K562 (cell line): ENCODE measurements at regions not wholly inside any gene's neighbourhood (a gene's known extent, or its start where the extent isn't known, plus 50 kb on each side); places are given as distances from the start of the nearest gene placed in this dataset.

ENCODE experiments used
- ATAC-seq: fragments of 200-7000 bp; cut with Tn5 transposase; 3 replicates; pipeline ENCODE4 v1.9.1; 2020; ENCODE audit warnings: moderate library complexity
- BruUV-seq: library from RNA; stranded (reverse); fragments of 400-500 nt; replicated peaks from 2 replicates; lab custom pipeline; 2021; lab: Mats Ljungman, UMichigan
- CTCF ChIA-PET: fragments of 300-600 bp; formaldehyde crosslinking; extraction: SDS; loops from one replicate; lab custom pipeline; 2021; ENCODE audit warnings: low intra/inter-chr PET ratio; lab: Yijun Ruan, JAX
- POLR2A ChIA-PET: fragments of 300-600, 350-650 bp; sonication (Branson Sonifier 250); formaldehyde crosslinking; extraction: SDS; loops from one replicate; lab custom pipeline; 2021; ENCODE audit warnings: antibody characterized with exemption, inconsistent platforms; lab: Yijun Ruan, JAX
- DNase-seq, 4 experiments: peaks; one replicate each; pipeline versions ENCODE4 v3.0.0 to v3.0.0-alpha.2; 2011 to 2018; ENCODE audit warnings: low spot score in 3 of 4, mixed read lengths in 3 of 4; ENCODE audit errors: extremely low read depth in 1 of 4
- FAIRE-seq: peaks from 2 replicates; lab custom pipeline; 2011; peaks lifted over from hg19 to GRCh38; lab: Jason Lieb, UNC
- H2AFZ ChIP-seq: 2 replicates; pipeline ENCODE4 v1.6.0; 2011; ENCODE audit warnings: low read depth, low read length, control low read depth, inconsistent platforms
- H3K27ac ChIP-seq: fragments of 200-600 bp; 3 replicates; pipeline ENCODE4 v1.8.0; 2011; ENCODE audit warnings: low read depth, mild to moderate bottlenecking, control low read depth, inconsistent platforms, low read length, moderate library complexity, mixed read lengths; ENCODE audit errors: extremely low read depth
- H3K27me3 ChIP-seq, 2 experiments: fragments of 300-600 bp in 1 of 2; 2 replicates in 1 of 2; 3 replicates in 1 of 2; pipeline versions ENCODE4 v1.6.0 to v1.8.0; 2011; ENCODE audit warnings: inconsistent platforms in 2 of 2, low read length in 2 of 2, mild to moderate bottlenecking in 1 of 2, mixed read lengths in 1 of 2, moderate library complexity in 1 of 2; ENCODE audit not compliant: control insufficient read depth in 2 of 2, insufficient read depth in 2 of 2
- H3K36me3 ChIP-seq: fragments of 300-600 bp; 3 replicates; pipeline ENCODE4 v1.8.0; 2011; ENCODE audit warnings: mild to moderate bottlenecking, low read length, inconsistent platforms; ENCODE audit not compliant: control insufficient read depth, insufficient read depth
- H3K4me1 ChIP-seq, 2 experiments: fragments of 200-600 bp in 1 of 2; replicated peaks in 1 of 2; 2 replicates in 1 of 2; 3 replicates in 1 of 2; pipeline versions ENCODE4 v1.5.1 to v1.8.0; 2011; ENCODE audit warnings: inconsistent platforms in 2 of 2, low read length in 2 of 2, mild to moderate bottlenecking in 1 of 2, mixed read lengths in 1 of 2, moderate library complexity in 1 of 2; ENCODE audit not compliant: control insufficient read depth in 2 of 2, insufficient read depth in 2 of 2
- H3K4me2 ChIP-seq: 2 replicates; pipeline ENCODE4 v1.6.1; 2011; ENCODE audit warnings: low read length, control low read depth, inconsistent platforms, mixed read lengths; ENCODE audit not compliant: insufficient read depth
- H3K4me3 ChIP-seq: fragments of 200-600 bp; sonication (generic), shearing (Covaris generic); 2 replicates; pipeline ENCODE4 v1.5.1; 2016; ENCODE audit warnings: control low read depth, inconsistent platforms
- H3K79me2 ChIP-seq: fragments of 200-600 bp; 3 replicates; pipeline ENCODE4 v1.8.0; 2011; ENCODE audit warnings: low read length, inconsistent platforms; ENCODE audit not compliant: control insufficient read depth, insufficient read depth
- H3K9ac ChIP-seq, 2 experiments: 2 replicates each; pipeline versions ENCODE4 v1.6.0 to v1.6.1; 2011; ENCODE audit warnings: low read depth in 2 of 2, low read length in 2 of 2, control low read depth in 1 of 2, inconsistent platforms in 1 of 2, mild to moderate bottlenecking in 1 of 2, mixed read lengths in 1 of 2; ENCODE audit not compliant: insufficient read depth in 1 of 2
- H3K9me1 ChIP-seq: one replicate; pipeline ENCODE4 v1.6.0; 2011; ENCODE audit warnings: inconsistent platforms, mild to moderate bottlenecking, low read length, moderate library complexity; ENCODE audit not compliant: control insufficient read depth, insufficient read depth
- H3K9me3 ChIP-seq: replicated peaks from 2 replicates; pipeline ENCODE4 v1.5.1; 2011; ENCODE audit warnings: low read depth, low read length, inconsistent platforms; ENCODE audit not compliant: control insufficient read depth, insufficient read depth
- H4K20me1 ChIP-seq: replicated peaks from 2 replicates; pipeline ENCODE4 v1.6.1; 2011; ENCODE audit warnings: low read length, inconsistent platforms, mixed read lengths; ENCODE audit not compliant: control insufficient read depth, insufficient read depth
- ATF4 ChIP-seq: fragments of 450-650 bp; formaldehyde crosslinking; IDR thresholded peaks from 2 replicates; pipeline ENCODE4 v1.4.0; 2022; ENCODE audit warnings: mild to moderate bottlenecking, moderate library complexity
- BDP1 ChIP-seq: IDR thresholded peaks from 3 replicates; pipeline ENCODE4 v1.6.1; 2011; ENCODE audit not compliant: insufficient read length, insufficient read depth
- CBX5 ChIP-seq: IDR thresholded peaks from 2 replicates; pipeline ENCODE4 v1.6.1; 2014; ENCODE audit warnings: low read depth, borderline replicate concordance
- ETS2 ChIP-seq: IDR thresholded peaks from 2 replicates; pipeline ENCODE4 v1.6.1; 2016; ENCODE audit warnings: borderline replicate concordance, missing genetic modification characterization, mild to moderate bottlenecking, moderate library complexity, missing compliant biosample characterization; ENCODE audit not compliant: poor library complexity, severe bottlenecking
- FOXP4 ChIP-seq: sonication (generic); formaldehyde crosslinking; IDR thresholded peaks from 2 replicates; pipeline ENCODE4 v1.8.0; 2022; ENCODE audit warnings: mild to moderate bottlenecking, missing genetic modification reagents, borderline replicate concordance
- GATAD2B ChIP-seq: fragments of 450-650 bp; IDR thresholded peaks from 2 replicates; pipeline ENCODE4 v1.6.1; 2017; ENCODE audit warnings: mild to moderate bottlenecking, borderline replicate concordance
- KHSRP ChIP-seq: fragments of 450-650 bp; IDR thresholded peaks from 2 replicates; pipeline ENCODE4 v1.6.1; 2017
- MBD2 ChIP-seq: sonication (generic); IDR thresholded peaks from 2 replicates; pipeline ENCODE4 v1.6.1; 2016; ENCODE audit warnings: low read depth, borderline replicate concordance
- MXI1 ChIP-seq: IDR thresholded peaks from 2 replicates; pipeline ENCODE4 v1.6.1; 2011; ENCODE audit warnings: low read depth, mild to moderate bottlenecking, improper control_type of control experiment, low read length
- SMC3 ChIP-seq: conservative IDR thresholded peaks from 2 replicates; pipeline ENCODE4 v1.6.1; 2011; ENCODE audit warnings: low read depth, low read length, improper control_type of control experiment; ENCODE audit not compliant: insufficient read depth
- WHSC1 ChIP-seq: IDR thresholded peaks from one replicate; pipeline ENCODE4 v1.6.1; 2012; ENCODE audit warnings: low read length, control low read depth, inconsistent platforms
- ZBTB5 ChIP-seq: fragments of 450-650 bp; IDR thresholded peaks from 2 replicates; pipeline ENCODE4 v1.6.1; 2017; ENCODE audit warnings: antibody characterized with exemption
- ZNF347 ChIP-seq: fragments of 450-650 bp; formaldehyde crosslinking; IDR thresholded peaks from 2 replicates; pipeline ENCODE4 v1.4.0; 2020; ENCODE audit warnings: low read depth, mild to moderate bottlenecking, moderate library complexity
- ZNF436 ChIP-seq: fragments of 250-450, 450-650 bp; sonication (Bioruptor Pico); formaldehyde crosslinking; IDR thresholded peaks from 2 replicates; pipeline ENCODE4 v1.7.0; 2020; ENCODE audit warnings: mild to moderate bottlenecking
- ZNF445 ChIP-seq: fragments of 250-450 bp; sonication (Bioruptor Pico); IDR thresholded peaks from 2 replicates; pipeline ENCODE4 v1.4.0; 2020; ENCODE audit warnings: low read depth, mild to moderate bottlenecking, moderate library complexity
- ZNF639 ChIP-seq, 2 experiments: fragments of 200-800 bp in 1 of 2; sonication (Bioruptor generic) in 1 of 2; sonication (generic) in 1 of 2; formaldehyde crosslinking in 1 of 2; IDR thresholded peaks in 1 of 2; conservative IDR thresholded peaks in 1 of 2; 2 replicates each; pipeline versions ENCODE4 v1.5.0 to v1.6.1; 2016 to 2020; ENCODE audit warnings: missing compliant biosample characterization in 1 of 2, missing genetic modification characterization in 1 of 2, missing genetic modification reagents in 1 of 2
- WGBS: fragments of 100-300 bp; shearing (Covaris generic); methylation state at CpG from one replicate; pipeline ENCODE4 v1.1.6; 2016; ENCODE audit warnings: low coverage, mixed read lengths; ENCODE audit not compliant: insufficient coverage; ENCODE audit errors: missing lambda C conversion rate; 5-methylcytosine and 5-hydroxymethylcytosine counted together
- in situ Hi-C: fragments of 300-500 bp; cut with MboI; formaldehyde crosslinking; loops from 4 replicates; pipeline ENCODE4 v1.15.0; 2018; ENCODE audit warnings: inconsistent platforms, mixed read lengths
- intact Hi-C: fragments of 100-400 bp; cut with micrococcal nuclease; formaldehyde crosslinking; loops from 2 replicates; pipeline ENCODE4 v1.14.2; 2022

GRCh38 chr12:58575256-58575655 is 345.0 kb downstream of the LRIG3 start:
- H3K79me2 ChIP-seq, result no peaks in the 10 kb centered on the region
- intact Hi-C loops (no loop called here), in situ Hi-C loops (no loop called here)
- H3K36me3 ChIP-seq, result no peaks in the 10 kb centered on the region
- H3K9me1 ChIP-seq, result no peaks in the 10 kb centered on the region
- H2AFZ ChIP-seq, result no peak overlapping the region
- no peaks in the 10 kb centered on the region for H4K20me1 ChIP-seq
- no peak for TF ChIP-seq ZNF639 (CRISPR knock-in tag; conservative IDR thresholded peaks at IDR 0.05 in 1 of 2, IDR thresholded peaks at IDR 0.05 in 1 of 2)
- no peak for TF ChIP-seq ZNF436 (CRISPR knock-in tag)
- no peak for TF ChIP-seq BDP1
- TF ChIP-seq GATAD2B, result no peak
- no peak for TF ChIP-seq WHSC1
- TF ChIP-seq MBD2, result no peak
- TF ChIP-seq ETS2 (tag), result no peak
- TF ChIP-seq FOXP4 (CRISPR knock-in tag), result no peak
- TF ChIP-seq ZNF347 (CRISPR knock-in tag), result no peak
- no peak for TF ChIP-seq ZNF445 (CRISPR knock-in tag)
- no peak for TF ChIP-seq ZBTB5
- TF ChIP-seq KHSRP, result no peak
- no peak for TF ChIP-seq SMC3
- no peak for TF ChIP-seq ATF4
- no peak for TF ChIP-seq CBX5
- TF ChIP-seq MXI1, result no peak
- H3K27ac ChIP-seq, result no peak overlapping the region
- BruUV-seq, result no TSS peak
- ATAC-seq (no peak), DNase-seq (no peak), FAIRE-seq (no peak)
- ChIA-PET POLR2A (no interaction called here), CTCF (no interaction called here)
- no peak overlapping the region for H3K9ac ChIP-seq
- H3K4me1 ChIP-seq, result no peaks in the 10 kb centered on the region
- no peak overlapping the region for H3K4me2 ChIP-seq
- H3K9me3 ChIP-seq, result no peaks in the 10 kb centered on the region; the same call in 1 of the 2 replicates
- no peaks in the 10 kb centered on the region for H3K27me3 ChIP-seq
- WGBS, result 3% methylated on average over 5 of the region's 5 CpGs
- no peak overlapping the region for H3K4me3 ChIP-seq
